Stimulated activated CD8-positive, alpha-beta memory T cell treated with anti-CD3 and anti-CD28 coated beads, Interleukin-2, amount 100 ng/mL, for 1 hour (primary cell): ENCODE measurements at regions not wholly inside any gene's neighbourhood (a gene's known extent, or its start where the extent isn't known, plus 50 kb on each side); places are given as distances from the start of the nearest gene placed in this dataset.
"Not testable (repeated sequence)": the region's sequence is repeated elsewhere in the genome, so short reads cannot be mapped to it uniquely, and the experiment has no call there.

ENCODE experiments used
- DNase-seq, 2 donors: peaks; one replicate each; pipeline ENCODE4 v3.0.0-alpha.2; 2020; ENCODE audit warnings: low read depth in 2 of 2

GRCh38 chr3:18734309-18734708, 309.2 kb upstream of the SATB1 start:
- no peak for DNase-seq

- no peak for DNase-seq
Measured at GRCh38 chr3:18732474-18732873, 307.3 kb upstream of the SATB1 start.

GRCh38 chr3:18730491-18730890, 305.4 kb upstream of the SATB1 start:
- no peak for DNase-seq

GRCh38 chr3:18729671-18730070, 304.5 kb upstream of the SATB1 start:
- DNase-seq: no peak

- no peak for DNase-seq
Measured at GRCh38 chr3:18725668-18726407, 300.7 kb upstream of the SATB1 start.

GRCh38 chr3:18724456-18724855, 299.3 kb upstream of the SATB1 start:
- no peak for DNase-seq

- DNase-seq: no peak
Measured at GRCh38 chr3:18723206-18723810, 298.2 kb upstream of the SATB1 start.

- no peak for DNase-seq
Measured at GRCh38 chr3:18720543-18720942, 295.4 kb upstream of the SATB1 start.

- no peak for DNase-seq
Measured at GRCh38 chr3:18717598-18717997, 292.5 kb upstream of the SATB1 start.

GRCh38 chr3:18716821-18717220, 291.7 kb upstream of the SATB1 start:
- DNase-seq: no peak

- no peak for DNase-seq
Measured at GRCh38 chr3:18716101-18716500, 291.0 kb upstream of the SATB1 start.

- no peak for DNase-seq
Measured at GRCh38 chr3:18715208-18715607, 290.1 kb upstream of the SATB1 start.

- no peak for DNase-seq
Measured at GRCh38 chr3:18713577-18713951, 288.4 kb upstream of the SATB1 start.

- DNase-seq: no peak
Measured at GRCh38 chr3:18712713-18713576, 287.8 kb upstream of the SATB1 start.

- no peak for DNase-seq
Measured at GRCh38 chr3:18704326-18704725, 279.2 kb upstream of the SATB1 start.

GRCh38 chr3:18703798-18704197, 278.7 kb upstream of the SATB1 start:
- no peak for DNase-seq

- not testable (repeated sequence) for DNase-seq
Measured at GRCh38 chr3:18693588-18694329, 268.6 kb upstream of the SATB1 start.

GRCh38 chr3:18687286-18687685, 262.1 kb upstream of the SATB1 start:
- no peak for DNase-seq

- DNase-seq: no peak
Measured at GRCh38 chr3:18683900-18684299, 258.8 kb upstream of the SATB1 start.

- DNase-seq: no peak
Measured at GRCh38 chr3:18681818-18682345, 256.7 kb upstream of the SATB1 start.

GRCh38 chr3:18680758-18681157, 255.6 kb upstream of the SATB1 start:
- no peak for DNase-seq

- no peak for DNase-seq
Measured at GRCh38 chr3:18679238-18679637, 254.1 kb upstream of the SATB1 start.
